Stimulated activated CD4-positive, alpha-beta T cell treated with anti-CD3 and anti-CD28 coated beads, Interleukin-12 subunit alpha, Interleukin-12 subunit beta, amount 100 ng/mL, for 4 hours (primary cell): ENCODE measurements at regions not wholly inside any gene's neighbourhood (a gene's known extent, or its start where the extent isn't known, plus 50 kb on each side); places are given as distances from the start of the nearest gene placed in this dataset.

Source experiments
- DNase-seq: peaks from one replicate; pipeline ENCODE4 v3.0.0-alpha.2; 2020

DNA sequence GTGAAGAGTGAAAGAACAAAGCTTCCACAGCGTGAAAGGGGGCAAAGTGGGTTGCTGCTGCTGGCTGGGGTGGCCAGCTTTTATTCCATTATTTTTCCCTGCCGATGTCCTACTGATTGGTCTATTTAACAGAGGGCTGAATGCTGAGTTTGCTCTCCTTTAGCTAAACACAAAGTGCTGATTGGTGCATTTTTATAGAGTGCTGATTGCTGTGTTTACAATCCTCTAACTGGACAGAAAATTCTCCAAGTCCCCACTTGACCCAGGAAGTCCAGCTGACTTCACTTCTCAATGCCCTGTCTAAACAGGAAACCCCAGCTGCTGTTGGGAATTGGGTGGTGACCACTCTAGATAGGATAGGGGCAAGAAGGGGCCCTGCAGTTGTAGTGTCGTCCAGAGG, 335.6 kb upstream of the RBMY1B start:
- no peak for DNase-seq

GRCh38 chrY:21177306-21177800, 333.8 kb upstream of the RBMY1B start:
- DNase-seq, result no peak

GRCh38 chrY:21178281-21178680, 332.9 kb upstream of the RBMY1B start:
- no peak for DNase-seq

GRCh38 chrY:21180921-21181320, 330.2 kb upstream of the RBMY1B start:
- DNase-seq, result peak; percentile 17

DNA sequence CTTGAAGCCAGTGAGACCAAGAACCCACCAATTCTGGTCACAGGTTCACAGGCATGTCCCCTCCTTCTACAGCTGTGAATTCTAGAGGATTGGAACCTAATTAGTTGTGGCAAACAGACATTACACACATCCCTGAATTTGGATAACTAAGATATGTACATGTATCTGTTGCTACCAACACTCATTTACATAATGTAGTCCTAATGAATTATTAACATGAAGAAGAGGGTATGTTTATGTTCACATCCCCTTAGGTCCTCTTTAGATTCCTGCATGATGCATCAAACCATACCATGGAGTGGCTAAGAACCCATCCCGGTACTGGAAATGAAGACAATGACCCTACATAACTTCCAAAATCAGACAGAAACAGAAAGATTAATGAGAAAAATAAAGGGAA, 326.9 kb upstream of the RBMY1B start:
- no peak for DNase-seq

GRCh38 chrY:21185419-21186105, 325.6 kb upstream of the RBMY1B start:
- no peak for DNase-seq

GRCh38 chrY:21192694-21193093, 318.4 kb upstream of the RBMY1B start:
- no peak for DNase-seq

DNA sequence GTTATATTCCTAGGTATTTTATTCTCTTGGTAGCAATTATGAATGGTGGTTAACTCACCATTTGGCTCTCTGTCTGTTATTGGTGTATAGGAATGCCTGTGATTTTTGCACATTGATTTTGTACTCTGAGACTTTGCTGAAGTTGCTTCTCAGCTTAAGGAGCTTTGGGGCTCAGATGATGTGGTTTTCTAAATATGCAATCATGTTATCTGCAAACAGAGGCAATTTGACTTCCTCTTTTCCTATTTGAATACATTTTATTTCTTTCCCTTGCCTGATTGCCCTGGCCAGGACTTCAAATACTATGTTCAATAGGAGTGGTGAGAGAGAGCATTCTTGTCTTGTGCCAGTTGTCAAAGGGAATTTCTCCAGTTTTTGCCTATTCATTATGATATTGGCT, 310.9 kb upstream of the RBMY1B start:
- DNase-seq, result no peak

- DNase-seq, result no peak
These were observed 283.3 kb upstream of the RBMY1B start for GRCh38 chrY:21227849-21228248.

DNA sequence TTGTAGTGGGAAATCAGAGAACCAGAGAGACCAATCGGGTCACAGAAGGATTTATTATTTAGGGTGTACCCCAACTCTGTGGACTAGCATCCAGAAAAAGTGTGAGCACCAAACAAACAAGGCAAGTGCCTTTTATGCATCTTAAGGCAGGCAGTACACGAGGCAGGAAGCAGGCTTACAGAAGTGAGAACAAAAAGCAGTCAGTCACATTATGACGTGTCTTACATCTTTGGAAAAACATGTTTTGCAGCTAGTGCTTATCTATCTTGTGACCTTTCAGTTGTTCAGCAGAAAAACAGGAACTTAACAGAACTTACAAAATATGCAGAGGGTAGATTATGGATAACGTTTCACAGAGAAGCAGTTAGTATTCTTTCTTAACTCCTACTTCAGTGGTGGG, 270.9 kb upstream of the RBMY1B start:
- DNase-seq, result no peak

- DNase-seq, result no peak
These were observed 270.4 kb upstream of the RBMY1B start for GRCh38 chrY:21240662-21241310.

GRCh38 chrY:21242793-21243192, 268.3 kb upstream of the RBMY1B start:
- no peak for DNase-seq

DNA sequence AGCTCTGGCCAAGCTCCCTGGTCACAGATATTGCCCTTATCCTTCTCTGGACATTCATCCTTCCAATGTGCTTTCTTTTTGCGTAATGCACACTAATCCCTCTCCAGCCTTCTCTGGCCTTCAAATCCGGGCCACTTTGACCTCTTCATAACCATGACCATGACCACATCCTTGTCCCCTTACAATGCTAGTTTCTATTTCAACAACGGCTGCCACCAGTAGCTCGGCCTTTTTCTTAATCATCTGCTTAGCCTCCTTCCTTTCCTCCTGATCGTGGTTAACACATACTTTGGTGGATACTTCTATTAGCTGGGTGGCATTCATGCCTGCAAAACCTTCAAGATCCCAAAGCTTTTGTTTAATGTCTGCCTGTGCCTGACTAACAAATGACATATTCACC, 264.4 kb upstream of the RBMY1B start:
- no peak for DNase-seq

- DNase-seq, result no peak
These were observed 262.5 kb upstream of the RBMY1B start for GRCh38 chrY:21248591-21248990.

DNA sequence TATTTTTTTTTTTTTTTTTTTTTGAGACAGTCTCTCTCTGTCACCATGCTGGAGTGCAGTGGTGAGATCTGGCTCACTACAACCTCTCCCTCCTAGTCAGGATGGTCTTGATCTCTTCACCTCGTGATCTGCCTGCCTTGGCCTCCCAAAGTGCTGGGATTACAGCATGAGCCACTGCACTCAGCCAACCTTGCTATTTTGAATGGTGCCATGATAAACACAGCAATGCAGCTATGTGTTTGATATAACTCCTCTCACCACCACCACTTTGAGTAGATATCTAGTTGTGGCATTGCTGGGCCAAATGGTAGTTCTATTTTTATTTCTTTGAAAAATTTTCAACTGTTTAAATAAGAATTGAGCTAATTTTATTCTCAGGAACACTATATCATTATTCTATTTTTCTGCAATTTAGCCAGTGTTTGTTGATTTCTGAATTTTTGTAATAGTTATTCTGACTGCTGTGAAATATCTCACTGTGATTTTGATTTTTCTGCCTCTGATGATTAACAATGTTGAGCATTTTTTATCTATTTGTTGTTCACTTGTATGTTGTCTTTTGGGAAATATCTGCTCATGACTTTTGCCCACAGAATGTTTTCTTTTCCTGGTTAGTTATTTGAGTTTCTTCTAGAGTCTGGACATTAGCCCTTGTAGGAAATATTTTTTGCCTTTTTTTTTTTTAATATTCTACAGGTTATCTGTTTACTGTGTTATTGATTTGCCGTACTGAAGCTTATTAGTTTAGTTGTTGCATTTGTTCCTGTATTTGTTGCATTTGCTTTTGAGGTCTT, 257.5 kb upstream of the RBMY1B start:
- no peak for DNase-seq

DNA sequence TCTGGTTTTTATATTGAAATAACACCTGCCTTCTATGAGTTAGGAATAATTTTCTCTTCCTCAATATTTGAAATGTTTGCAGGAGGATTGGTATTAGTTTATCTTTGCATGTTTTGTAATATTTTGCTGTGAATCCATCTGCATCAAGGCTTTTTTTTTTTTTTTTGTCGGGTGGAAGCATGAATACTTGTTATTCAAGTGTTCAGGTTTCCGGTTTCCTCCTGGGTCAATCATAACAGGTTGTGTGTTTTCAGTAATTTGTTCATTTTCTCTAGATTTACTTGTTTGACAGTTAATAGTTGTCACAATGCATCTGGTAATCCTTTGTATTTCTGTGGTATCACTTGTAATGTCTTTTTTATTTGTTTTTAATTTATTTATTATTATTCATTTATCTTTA, 256.7 kb upstream of the RBMY1B start:
- DNase-seq, result no peak

GRCh38 chrY:21256820-21257219, 254.3 kb upstream of the RBMY1B start:
- no peak for DNase-seq

GRCh38 chrY:21259707-21260106, 251.4 kb upstream of the RBMY1B start:
- no peak for DNase-seq

GRCh38 chrY:21260325-21260724, 250.8 kb upstream of the RBMY1B start:
- DNase-seq, result no peak

- no peak for DNase-seq
These were observed 250.0 kb upstream of the RBMY1B start for GRCh38 chrY:21261158-21261557.

- DNase-seq, result no peak
These were observed 244.4 kb upstream of the RBMY1B start for GRCh38 chrY:21266751-21267150.

- DNase-seq, result no peak
These were observed 244.0 kb upstream of the RBMY1B start for GRCh38 chrY:21267164-21267563.

- DNase-seq, result no peak
These were observed 223.4 kb upstream of the RBMY1B start for GRCh38 chrY:21287769-21288168.

GRCh38 chrY:21288908-21289307, 222.2 kb upstream of the RBMY1B start:
- DNase-seq, result no peak
